AG08396 (cell line): ENCODE measurements at regions not wholly inside any gene's neighbourhood (a gene's known extent, or its start where the extent isn't known, plus 50 kb on each side); places are given as distances from the start of the nearest gene placed in this dataset.

Experiments
- DNase-seq: peaks from one replicate; pipeline ENCODE4 v3.0.0; 2012; ENCODE audit warnings: low spot score, mixed read lengths

- no peak for DNase-seq
Observed at GRCh38 chr3:68057637-68058320, 403.4 kb upstream of the SUCLG2 start.

GRCh38 chr3:68056556-68056955, 402.1 kb upstream of the SUCLG2 start:
- DNase-seq = no peak

- no peak for DNase-seq
Observed at GRCh38 chr3:68055215-68055614, 400.8 kb upstream of the SUCLG2 start.

GRCh38 chr3:68049776-68050175, 395.4 kb upstream of the SUCLG2 start:
- DNase-seq = no peak

- DNase-seq = no peak
Observed at GRCh38 chr3:68045976-68046375, 391.6 kb upstream of the SUCLG2 start.

GRCh38 chr3:68033867-68034266, 379.5 kb upstream of the SUCLG2 start:
- no peak for DNase-seq

- DNase-seq = no peak
Observed at GRCh38 chr3:68032209-68032608, 377.8 kb upstream of the SUCLG2 start.

GRCh38 chr3:68025189-68025588, 370.8 kb upstream of the SUCLG2 start:
- no peak for DNase-seq

- DNase-seq = no peak
Observed at GRCh38 chr3:68019876-68020275, 365.5 kb upstream of the SUCLG2 start.

GRCh38 chr3:68018275-68018674, 363.9 kb upstream of the SUCLG2 start:
- no peak for DNase-seq

GRCh38 chr3:68017069-68017468, 362.7 kb upstream of the SUCLG2 start:
- no peak for DNase-seq

GRCh38 chr3:68009900-68010299, 355.5 kb upstream of the SUCLG2 start:
- no peak for DNase-seq

GRCh38 chr3:68007621-68008226, 353.3 kb upstream of the SUCLG2 start:
- DNase-seq = no peak

- DNase-seq = no peak
Observed at GRCh38 chr3:68006646-68007045, 352.2 kb upstream of the SUCLG2 start.

- DNase-seq = no peak
Observed at GRCh38 chr3:68004091-68004490, 349.7 kb upstream of the SUCLG2 start.

- DNase-seq = no peak
Observed at GRCh38 chr3:67998281-67998680, 343.9 kb upstream of the SUCLG2 start.

- no peak for DNase-seq
Observed at GRCh38 chr3:67995206-67995605, 340.8 kb upstream of the SUCLG2 start.

GRCh38 chr3:67986706-67987105, 332.3 kb upstream of the SUCLG2 start:
- DNase-seq = no peak

- DNase-seq = no peak
Observed at GRCh38 chr3:67983166-67983565, 328.8 kb upstream of the SUCLG2 start.

GRCh38 chr3:67981077-67981476, 326.7 kb upstream of the SUCLG2 start:
- DNase-seq = no peak

- no peak for DNase-seq
Observed at GRCh38 chr3:67979342-67979741, 324.9 kb upstream of the SUCLG2 start.

GRCh38 chr3:67977762-67978161, 323.4 kb upstream of the SUCLG2 start:
- no peak for DNase-seq

- DNase-seq = no peak
Observed at GRCh38 chr3:67976663-67977062, 322.3 kb upstream of the SUCLG2 start.

- no peak for DNase-seq
Observed at GRCh38 chr3:67964596-67964995, 310.2 kb upstream of the SUCLG2 start.
